CD4-positive, CD25-positive, alpha-beta regulatory T cell (primary cell): ENCODE measurements at regions not wholly inside any gene's neighbourhood (a gene's known extent, or its start where the extent isn't known, plus 50 kb on each side); places are given as distances from the start of the nearest gene placed in this dataset.
A peak's percentile ranks its signal among the peaks of the same experiment; 100 is the strongest.
"Not testable (repeated sequence)": the region's sequence is repeated elsewhere in the genome, so short reads cannot be mapped to it uniquely, and the experiment has no call there.

Experiments
- ATAC-seq, 2 donors: fragments of 150-1000 bp; cut with Tn5 transposase; one replicate each; pipeline ENCODE4 v1.10.0; 2021; ENCODE audit warnings: low read depth in 2 of 2, moderate number of reproducible peaks in 2 of 2, moderate library complexity in 1 of 2
- DNase-seq, 3 donors: peaks; one replicate each; pipeline versions ENCODE4 v3.0.0 to v3.0.0-alpha.2; 2012 to 2022; ENCODE audit warnings: mixed read lengths in 1 of 3
- H3K27ac ChIP-seq: one replicate; pipeline ENCODE4 v1.7.0; 2013; ENCODE audit warnings: mild to moderate bottlenecking, low read length; ENCODE audit not compliant: insufficient read depth, poor library complexity, severe bottlenecking
- H3K27me3 ChIP-seq: one replicate; pipeline ENCODE4 v1.7.0; 2013; ENCODE audit warnings: low read length; ENCODE audit not compliant: control insufficient read depth, insufficient read depth
- H3K36me3 ChIP-seq: one replicate; pipeline ENCODE4 v1.7.0; 2013; ENCODE audit warnings: mild to moderate bottlenecking, low read length, moderate library complexity; ENCODE audit not compliant: control insufficient read depth, insufficient read depth
- H3K4me1 ChIP-seq: 2 replicates; pipeline ENCODE4 v1.7.0; 2013; ENCODE audit warnings: mild to moderate bottlenecking, low read length; ENCODE audit not compliant: insufficient read depth, control insufficient read depth, poor library complexity, severe bottlenecking
- H3K4me3 ChIP-seq: one replicate; pipeline ENCODE4 v1.7.0; 2013; ENCODE audit warnings: low read depth, mild to moderate bottlenecking, low read length, moderate library complexity
- H3K9me3 ChIP-seq, 2 experiments: 1 replicate in 1 of 2; 2 replicates in 1 of 2; pipeline ENCODE4 v1.7.0; 2013; ENCODE audit warnings: low read length in 2 of 2, mild to moderate bottlenecking in 1 of 2, moderate library complexity in 1 of 2; ENCODE audit not compliant: control insufficient read depth in 2 of 2
- H3K27ac Mint-ChIP-seq, 3 donors: one replicate each; pipeline ENCODE4 v1.8.0; 2020 to 2022; ENCODE audit warnings: mild to moderate bottlenecking in 3 of 3, mixed read lengths in 3 of 3, moderate library complexity in 2 of 3
- H3K27me3 Mint-ChIP-seq: one replicate; pipeline ENCODE4 v1.8.0; 2022; ENCODE audit warnings: mild to moderate bottlenecking, mixed read lengths
- H3K36me3 Mint-ChIP-seq: one replicate; pipeline ENCODE4 v1.8.0; 2020; ENCODE audit warnings: mixed read lengths
- H3K4me1 Mint-ChIP-seq, 4 donors: one replicate each; pipeline ENCODE4 v1.8.0; 2020 to 2022; ENCODE audit warnings: mixed read lengths in 4 of 4, mild to moderate bottlenecking in 1 of 4
- H3K4me3 Mint-ChIP-seq, 4 donors: one replicate each; pipeline ENCODE4 v1.8.0; 2020 to 2022; ENCODE audit warnings: mild to moderate bottlenecking in 4 of 4, mixed read lengths in 4 of 4, moderate library complexity in 3 of 4
- H3K9me3 Mint-ChIP-seq, 7 donors: one replicate each; pipeline ENCODE4 v1.8.0; 2020 to 2022; ENCODE audit warnings: mixed read lengths in 7 of 7, mild to moderate bottlenecking in 3 of 7, moderate library complexity in 2 of 7

- no peak overlapping the region for H3K27ac ChIP-seq
- no peak for DNase-seq
- no peaks in the 10 kb centered on the region for H3K4me1 Mint-ChIP-seq
Observed at GRCh38 chr9:32067261-32067660, 317.2 kb upstream of the ACO1 start.

GRCh38 chr9:32069169-32069813, 315.2 kb upstream of the ACO1 start:
- H3K4me3 ChIP-seq = no peak overlapping the region
- no peak overlapping the region for H3K27ac ChIP-seq
- Mint-ChIP-seq H3K4me3 (no peak overlapping the region), H3K4me1 (no peaks in the 10 kb centered on the region), H3K36me3 (no peaks in the 10 kb centered on the region), H3K27ac (no peak overlapping the region), H3K27me3 (no peaks in the 10 kb centered on the region), H3K9me3 (peaks cover 0 to 2% (median 0%) of the 10 kb centered on the region in 7 donors)
- H3K9me3 ChIP-seq = no peaks in the 10 kb centered on the region
- H3K4me1 ChIP-seq = no peaks in the 10 kb centered on the region
- no peaks in the 10 kb centered on the region for H3K36me3 ChIP-seq
- H3K27me3 ChIP-seq = no peaks in the 10 kb centered on the region
- ATAC-seq (no peak), DNase-seq (peak in 1 of 3 donors; percentile 6)

More at GRCh38 chr9:32067261-32067660, 317.2 kb upstream of the ACO1 start:
- H3K4me1 ChIP-seq = no peaks in the 10 kb centered on the region
- no peak overlapping the region for H3K4me3 ChIP-seq
- no peak for ATAC-seq
- Mint-ChIP-seq H3K27me3 (no peaks in the 10 kb centered on the region), H3K36me3 (no peaks in the 10 kb centered on the region), H3K4me3 (no peak overlapping the region), H3K27ac (no peak overlapping the region), H3K9me3 (peaks cover 0 to 7% (median 0%) of the 10 kb centered on the region in 7 donors)
- H3K36me3 ChIP-seq = no peaks in the 10 kb centered on the region
- no peaks in the 10 kb centered on the region for H3K27me3 ChIP-seq
- H3K9me3 ChIP-seq = no peaks in the 10 kb centered on the region

- H3K27ac ChIP-seq = no peak overlapping the region
- no peak for DNase-seq
- no peaks in the 10 kb centered on the region for H3K4me1 ChIP-seq
- Mint-ChIP-seq H3K9me3 (peaks cover 0 to 2% (median 0%) of the 10 kb centered on the region in 7 donors), H3K4me1 (no peaks in the 10 kb centered on the region), H3K36me3 (no peaks in the 10 kb centered on the region), H3K4me3 (no peak overlapping the region), H3K27me3 (no peaks in the 10 kb centered on the region), H3K27ac (no peak overlapping the region)
- no peak for ATAC-seq
- H3K27me3 ChIP-seq = no peaks in the 10 kb centered on the region
- H3K9me3 ChIP-seq = no peaks in the 10 kb centered on the region
- H3K36me3 ChIP-seq = no peaks in the 10 kb centered on the region
- no peak overlapping the region for H3K4me3 ChIP-seq
Observed at GRCh38 chr9:32069969-32070368, 314.5 kb upstream of the ACO1 start.

GRCh38 chr9:32072570-32072969, 311.9 kb upstream of the ACO1 start:
- no peaks in the 10 kb centered on the region for H3K27me3 Mint-ChIP-seq
- H3K27ac Mint-ChIP-seq = no peak overlapping the region
- Histone ChIP-seq H3K27ac (no peak overlapping the region), H3K27me3 (no peaks in the 10 kb centered on the region), H3K4me1 (no peaks in the 10 kb centered on the region), H3K4me3 (no peak overlapping the region), H3K36me3 (no peaks in the 10 kb centered on the region), H3K9me3 (no peaks in the 10 kb centered on the region)
- no peak overlapping the region for H3K4me3 Mint-ChIP-seq
- ATAC-seq (no peak), DNase-seq (no peak)
- H3K36me3 Mint-ChIP-seq = no peaks in the 10 kb centered on the region
- H3K4me1 Mint-ChIP-seq = no peaks in the 10 kb centered on the region
- H3K9me3 Mint-ChIP-seq = peaks cover 0 to 2% (median 0%) of the 10 kb centered on the region in 7 donors

DNA sequence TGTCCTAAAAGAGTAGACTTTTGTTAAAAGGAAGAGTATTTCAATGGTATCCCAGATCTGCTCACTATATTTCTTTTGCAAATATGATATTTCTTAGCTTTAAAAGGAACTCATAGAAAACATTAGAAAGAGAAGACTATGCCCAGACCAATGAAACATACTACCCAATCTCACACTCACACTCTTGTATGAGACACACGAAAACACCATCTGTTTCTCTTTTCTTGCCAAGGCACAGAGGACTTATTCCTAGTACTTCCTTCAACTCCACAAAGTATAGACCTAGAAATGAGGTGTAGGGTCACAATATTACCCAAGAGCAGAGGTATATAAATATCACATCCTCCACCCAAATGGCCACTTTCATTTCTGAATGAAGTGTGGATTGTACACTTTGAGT, 292.4 kb upstream of the ACO1 start:
- H3K27ac Mint-ChIP-seq = no peak overlapping the region

DNA sequence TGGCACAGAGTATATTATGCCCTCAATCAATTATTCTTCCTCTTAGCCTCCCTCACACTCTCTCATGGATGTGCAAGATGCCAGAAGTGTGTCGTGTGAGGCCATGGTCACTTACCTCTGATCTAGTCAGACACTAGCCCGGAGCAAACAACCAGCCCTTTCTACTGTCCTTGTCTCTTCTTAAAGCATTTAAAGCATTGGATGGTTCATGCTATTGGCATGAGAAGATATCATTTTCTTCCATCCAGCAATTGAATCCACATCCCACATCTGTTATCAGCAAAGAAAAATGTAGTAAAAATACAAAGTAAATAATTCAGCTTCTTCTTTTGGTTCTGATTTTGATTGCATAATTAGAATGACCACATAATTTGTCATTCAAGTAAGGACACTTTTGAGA, 267.2 kb upstream of the ACO1 start:
- no peaks in the 10 kb centered on the region for H3K9me3 ChIP-seq
- H3K4me3 ChIP-seq = no peak overlapping the region
- no peaks in the 10 kb centered on the region for H3K27me3 ChIP-seq
- Mint-ChIP-seq H3K36me3 (no peaks in the 10 kb centered on the region), H3K4me3 (no peak overlapping the region), H3K4me1 (no peaks in the 10 kb centered on the region), H3K27me3 (no peaks in the 10 kb centered on the region), H3K9me3 (peaks cover 0 to 2% (median 0%) of the 10 kb centered on the region in 7 donors), H3K27ac (no peak overlapping the region)
- ATAC-seq (no peak), DNase-seq (no peak)
- no peaks in the 10 kb centered on the region for H3K4me1 ChIP-seq
- H3K27ac ChIP-seq = no peak overlapping the region
- no peaks in the 10 kb centered on the region for H3K36me3 ChIP-seq

More for the DNA sequence above, 292.4 kb upstream of the ACO1 start:
- ATAC-seq (no peak), DNase-seq (no peak)
- no peaks in the 10 kb centered on the region for H3K9me3 ChIP-seq
- no peak overlapping the region for H3K4me3 ChIP-seq
- no peaks in the 10 kb centered on the region for H3K27me3 ChIP-seq
- peaks cover 0 to 10% (median 1%) of the 10 kb centered on the region in 7 donors for H3K9me3 Mint-ChIP-seq
- no peaks in the 10 kb centered on the region for H3K36me3 Mint-ChIP-seq
- no peaks in the 10 kb centered on the region for H3K4me1 Mint-ChIP-seq
- no peak overlapping the region for H3K4me3 Mint-ChIP-seq
- no peaks in the 10 kb centered on the region for H3K4me1 ChIP-seq
- no peaks in the 10 kb centered on the region for H3K27me3 Mint-ChIP-seq
- H3K27ac ChIP-seq = no peak overlapping the region
- no peaks in the 10 kb centered on the region for H3K36me3 ChIP-seq

GRCh38 chr9:32128546-32128945, 255.9 kb upstream of the ACO1 start:
- no peaks in the 10 kb centered on the region for H3K27me3 ChIP-seq
- Mint-ChIP-seq H3K27ac (no peak overlapping the region), H3K4me3 (no peak overlapping the region), H3K9me3 (peaks cover 0 to 7% (median 1%) of the 10 kb centered on the region in 7 donors), H3K27me3 (no peaks in the 10 kb centered on the region), H3K4me1 (no peaks in the 10 kb centered on the region), H3K36me3 (no peaks in the 10 kb centered on the region)
- H3K9me3 ChIP-seq = no peaks in the 10 kb centered on the region
- ATAC-seq (no peak), DNase-seq (no peak)
- H3K36me3 ChIP-seq = no peaks in the 10 kb centered on the region
- no peak overlapping the region for H3K27ac ChIP-seq
- H3K4me1 ChIP-seq = no peaks in the 10 kb centered on the region
- H3K4me3 ChIP-seq = no peak overlapping the region

GRCh38 chr9:32130709-32131108, 253.7 kb upstream of the ACO1 start:
- H3K4me1 Mint-ChIP-seq, H3K9me3 ChIP-seq: not testable (repeated sequence)

More at GRCh38 chr9:32130709-32131108, 253.7 kb upstream of the ACO1 start:
- not testable (repeated sequence) for H3K4me1 ChIP-seq, H3K4me3 ChIP-seq, H3K27ac ChIP-seq, H3K27me3 Mint-ChIP-seq, H3K27me3 ChIP-seq, ATAC-seq, DNase-seq, H3K9me3 Mint-ChIP-seq, H3K36me3 ChIP-seq, H3K36me3 Mint-ChIP-seq, H3K27ac Mint-ChIP-seq
- peak overlapping the region in 1 of 4 donors; percentile 82 for H3K4me3 Mint-ChIP-seq
